Natural killer cell (primary cell): ENCODE measurements at regions not wholly inside any gene's neighbourhood (a gene's known extent, or its start where the extent isn't known, plus 50 kb on each side); places are given as distances from the start of the nearest gene placed in this dataset.

Experiments used
- ATAC-seq, 3 donors: fragments of 150-1000 bp in 2 of 3; fragments of 200-7000 bp in 1 of 3; cut with Tn5 transposase; 1 replicate in 1 of 3; 2 replicates in 2 of 3; pipeline ENCODE4 v1.10.0; 2021; ENCODE audit warnings: mild to moderate bottlenecking in 2 of 3, moderate library complexity in 2 of 3
- DNase-seq, 2 donors: peaks; one replicate each; pipeline versions ENCODE4 v3.0.0 to v3.0.0-alpha.2; 2013 to 2021; ENCODE audit warnings: mixed read lengths in 1 of 2
- H3K27ac ChIP-seq: one replicate; pipeline ENCODE4 v1.5.1; 2013; ENCODE audit warnings: mild to moderate bottlenecking, low read length
- H3K27me3 ChIP-seq: one replicate; pipeline ENCODE4 v1.6.1; 2013; ENCODE audit warnings: low read length; ENCODE audit not compliant: control insufficient read depth, insufficient read depth
- H3K36me3 ChIP-seq: one replicate; pipeline ENCODE4 v1.6.1; 2013; ENCODE audit warnings: low read length; ENCODE audit not compliant: control insufficient read depth, insufficient read depth
- H3K4me1 ChIP-seq: one replicate; pipeline ENCODE4 v1.6.1; 2013; ENCODE audit warnings: low read length; ENCODE audit not compliant: control insufficient read depth, insufficient read depth
- H3K4me3 ChIP-seq: one replicate; pipeline ENCODE4 v1.5.1; 2013; ENCODE audit warnings: low read length
- H3K9me3 ChIP-seq: one replicate; pipeline ENCODE4 v1.6.1; 2013; ENCODE audit warnings: low read length; ENCODE audit not compliant: control insufficient read depth, insufficient read depth
- H3K27ac Mint-ChIP-seq, 2 donors: one replicate each; pipeline ENCODE4 v1.8.0; 2022; ENCODE audit warnings: mild to moderate bottlenecking in 2 of 2, mixed read lengths in 2 of 2, moderate library complexity in 1 of 2
- H3K27me3 Mint-ChIP-seq, 2 donors: one replicate each; pipeline ENCODE4 v1.8.0; 2022; ENCODE audit warnings: low read depth in 2 of 2, mixed read lengths in 2 of 2
- H3K36me3 Mint-ChIP-seq: one replicate; pipeline ENCODE4 v1.8.0; 2022; ENCODE audit warnings: mixed read lengths
- H3K4me1 Mint-ChIP-seq, 2 donors: one replicate each; pipeline ENCODE4 v1.8.0; 2022; ENCODE audit warnings: mixed read lengths in 2 of 2
- H3K4me3 Mint-ChIP-seq: one replicate; pipeline ENCODE4 v1.8.0; 2022; ENCODE audit warnings: mild to moderate bottlenecking, moderate library complexity, mixed read lengths
- H3K9me3 Mint-ChIP-seq, 2 donors: one replicate each; pipeline ENCODE4 v1.8.0; 2022; ENCODE audit warnings: mixed read lengths in 2 of 2
- WGBS: methylation state at CpG from one replicate; pipeline ENCODE4 v1.1.7; 2013; ENCODE audit warnings: missing lambda C conversion rate; ENCODE audit not compliant: insufficient coverage; 5-methylcytosine and 5-hydroxymethylcytosine counted together
- intact Hi-C: fragments of 100-400 bp; cut with micrococcal nuclease; formaldehyde crosslinking; loops from one replicate; pipeline ENCODE4 v1.14.2; 2022
- TF ChIP-seq, protein P1 (sequence below): fragments of 200-600 bp; IDR thresholded peaks from one replicate; pipeline ENCODE4 v1.8.0; 2022; ENCODE audit warnings: antibody characterized with exemption

DNA sequence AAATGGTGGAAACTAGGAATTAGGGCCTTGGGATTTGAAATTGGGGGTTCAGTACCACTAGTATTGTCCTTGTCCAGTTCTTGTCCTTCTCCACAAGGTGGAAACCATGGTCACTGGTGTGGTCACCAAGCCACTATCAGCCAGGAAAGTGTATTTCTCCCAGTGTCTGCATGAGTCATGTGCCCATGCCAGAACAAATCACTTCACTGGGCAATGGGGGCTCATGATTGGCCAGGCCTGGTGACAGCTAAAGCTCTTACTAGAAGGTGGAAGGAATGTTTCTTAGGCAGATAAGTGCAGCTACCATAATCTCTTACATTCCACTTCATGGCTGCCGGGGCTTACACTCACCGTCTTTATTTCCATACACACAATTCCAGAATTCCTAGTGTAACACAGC lies 124.8 kb upstream of the TACR1 start:
- TF ChIP-seq, protein P1, sequence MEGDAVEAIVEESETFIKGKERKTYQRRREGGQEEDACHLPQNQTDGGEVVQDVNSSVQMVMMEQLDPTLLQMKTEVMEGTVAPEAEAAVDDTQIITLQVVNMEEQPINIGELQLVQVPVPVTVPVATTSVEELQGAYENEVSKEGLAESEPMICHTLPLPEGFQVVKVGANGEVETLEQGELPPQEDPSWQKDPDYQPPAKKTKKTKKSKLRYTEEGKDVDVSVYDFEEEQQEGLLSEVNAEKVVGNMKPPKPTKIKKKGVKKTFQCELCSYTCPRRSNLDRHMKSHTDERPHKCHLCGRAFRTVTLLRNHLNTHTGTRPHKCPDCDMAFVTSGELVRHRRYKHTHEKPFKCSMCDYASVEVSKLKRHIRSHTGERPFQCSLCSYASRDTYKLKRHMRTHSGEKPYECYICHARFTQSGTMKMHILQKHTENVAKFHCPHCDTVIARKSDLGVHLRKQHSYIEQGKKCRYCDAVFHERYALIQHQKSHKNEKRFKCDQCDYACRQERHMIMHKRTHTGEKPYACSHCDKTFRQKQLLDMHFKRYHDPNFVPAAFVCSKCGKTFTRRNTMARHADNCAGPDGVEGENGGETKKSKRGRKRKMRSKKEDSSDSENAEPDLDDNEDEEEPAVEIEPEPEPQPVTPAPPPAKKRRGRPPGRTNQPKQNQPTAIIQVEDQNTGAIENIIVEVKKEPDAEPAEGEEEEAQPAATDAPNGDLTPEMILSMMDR: no peak

GRCh38 chr2:75321599-75321922 lies 122.2 kb upstream of the TACR1 start:
- no peaks in the 10 kb centered on the region for H3K36me3 Mint-ChIP-seq
- WGBS: 81% methylated on average over 2 of the region's 2 CpGs
- Histone ChIP-seq H3K9me3 (no peaks in the 10 kb centered on the region), H3K4me3 (no peak overlapping the region), H3K27ac (no peak overlapping the region), H3K27me3 (no peaks in the 10 kb centered on the region), H3K36me3 (no peaks in the 10 kb centered on the region), H3K4me1 (no peaks in the 10 kb centered on the region)
- no peak for ATAC-seq
- H3K27me3 Mint-ChIP-seq: peaks cover 0 to 5% of the 10 kb centered on the region in 2 donors
- no peak overlapping the region for H3K27ac Mint-ChIP-seq
- peaks cover 0 to 1% of the 10 kb centered on the region in 2 donors for H3K9me3 Mint-ChIP-seq
- H3K4me3 Mint-ChIP-seq: no peak overlapping the region
- no peak for DNase-seq
- H3K4me1 Mint-ChIP-seq: no peaks in the 10 kb centered on the region
- intact Hi-C loops: no loop called here
- TF ChIP-seq, protein P1: no peak

More for the DNA sequence above, 124.8 kb upstream of the TACR1 start:
- Mint-ChIP-seq H3K27ac (no peak overlapping the region), H3K9me3 (peaks cover 0 to 5% of the 10 kb centered on the region in 2 donors), H3K4me1 (no peaks in the 10 kb centered on the region), H3K36me3 (no peaks in the 10 kb centered on the region), H3K27me3 (peaks cover 0 to 3% of the 10 kb centered on the region in 2 donors), H3K4me3 (no peak overlapping the region)
- H3K4me1 ChIP-seq: no peaks in the 10 kb centered on the region
- H3K4me3 ChIP-seq: no peak overlapping the region
- H3K9me3 ChIP-seq: no peaks in the 10 kb centered on the region
- intact Hi-C loops: no loop called here
- no peaks in the 10 kb centered on the region for H3K36me3 ChIP-seq
- no peaks in the 10 kb centered on the region for H3K27me3 ChIP-seq
- no peak overlapping the region for H3K27ac ChIP-seq
- DNase-seq: no peak
- ATAC-seq: no peak
- 93% methylated on average over 2 of the region's 2 CpGs for WGBS

GRCh38 chr2:75320898-75321598 lies 121.7 kb upstream of the TACR1 start:
- no peak overlapping the region for H3K4me3 Mint-ChIP-seq
- DNase-seq (no peak), ATAC-seq (no peak)
- Histone ChIP-seq H3K36me3 (no peaks in the 10 kb centered on the region), H3K27me3 (no peaks in the 10 kb centered on the region), H3K9me3 (no peaks in the 10 kb centered on the region), H3K4me1 (no peaks in the 10 kb centered on the region), H3K27ac (no peak overlapping the region), H3K4me3 (no peak overlapping the region)
- H3K36me3 Mint-ChIP-seq: no peaks in the 10 kb centered on the region
- peaks cover 0 to 5% of the 10 kb centered on the region in 2 donors for H3K27me3 Mint-ChIP-seq
- H3K9me3 Mint-ChIP-seq: no peaks in the 10 kb centered on the region
- no peaks in the 10 kb centered on the region for H3K4me1 Mint-ChIP-seq
- intact Hi-C loops: no loop called here
- TF ChIP-seq, protein P1: no peak
- no peak overlapping the region for H3K27ac Mint-ChIP-seq
- WGBS: 71% methylated on average over 3 of the region's 4 CpGs

DNA sequence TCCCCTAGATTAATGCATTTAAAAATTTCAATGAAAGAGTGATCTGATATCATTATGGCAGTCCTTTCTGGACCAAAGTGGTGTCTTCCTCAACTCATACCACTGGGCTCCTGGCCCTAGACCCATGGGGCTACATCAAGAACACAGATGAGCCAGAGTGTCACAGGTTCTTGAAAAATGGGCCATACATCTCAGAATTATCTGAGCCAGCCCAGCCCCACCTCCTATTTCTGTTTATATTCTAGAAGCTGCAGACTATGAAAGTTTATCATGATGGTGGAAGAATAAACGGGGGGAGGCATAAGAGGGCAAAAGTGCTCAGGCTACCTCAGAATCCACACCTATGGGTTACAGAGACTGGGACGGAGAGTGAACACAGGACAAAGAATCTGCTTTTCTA lies 120.6 kb upstream of the TACR1 start:
- no peaks in the 10 kb centered on the region for H3K4me1 ChIP-seq
- H3K36me3 Mint-ChIP-seq: no peaks in the 10 kb centered on the region
- ATAC-seq: no peak
- peaks cover 0 to 2% of the 10 kb centered on the region in 2 donors for H3K27me3 Mint-ChIP-seq
- no peak for DNase-seq
- WGBS: 94% methylated on average over 2 of the region's 2 CpGs
- H3K4me3 Mint-ChIP-seq: no peak overlapping the region
- H3K36me3 ChIP-seq: no peaks in the 10 kb centered on the region
- H3K27ac ChIP-seq: no peak overlapping the region
- H3K9me3 ChIP-seq: no peaks in the 10 kb centered on the region
- TF ChIP-seq, protein P1: no peak
- H3K27ac Mint-ChIP-seq: no peak overlapping the region
- no peaks in the 10 kb centered on the region for H3K27me3 ChIP-seq
- H3K4me1 Mint-ChIP-seq: no peaks in the 10 kb centered on the region
- intact Hi-C loops: no loop called here
- no peak overlapping the region for H3K4me3 ChIP-seq
- H3K9me3 Mint-ChIP-seq: no peaks in the 10 kb centered on the region
